Transverse colon (tissue), 4 donors: ENCODE measurements at regions not wholly inside any gene's neighbourhood (a gene's known extent, or its start where the extent isn't known, plus 50 kb on each side); places are given as distances from the start of the nearest gene placed in this dataset.

Experiments used
- EP300 ChIP-seq: sonication (generic); formaldehyde crosslinking; IDR thresholded peaks from one replicate; pipeline ENCODE4 v1.6.1; 2017; ENCODE audit warnings: antibody characterized with exemption, low read depth
- POLR2A ChIP-seq: fragments of 450-650 bp; IDR thresholded peaks from one replicate; pipeline ENCODE4 v1.6.1; 2016; ENCODE audit warnings: antibody characterized with exemption, mild to moderate bottlenecking, moderate library complexity
- POLR2AphosphoS5 ChIP-seq, 3 donors: sonication (generic); formaldehyde crosslinking; IDR thresholded peaks; one replicate each; pipeline ENCODE4 v1.6.1; 2016; ENCODE audit warnings: antibody characterized with exemption in 3 of 3
- TF ChIP-seq, protein P1 (sequence below), 5 experiments: fragments of 200-600 bp in 3 of 5; fragments of 450-650 bp in 2 of 5; sonication (generic) in 3 of 5; IDR thresholded peaks; 1 replicate in 2 of 5; 2 replicates in 3 of 5; pipeline ENCODE4 v1.5.1; 2016 to 2017; ENCODE audit warnings: antibody characterized with exemption in 5 of 5, inconsistent platforms in 3 of 5, mild to moderate bottlenecking in 2 of 5, moderate library complexity in 1 of 5

DNA sequence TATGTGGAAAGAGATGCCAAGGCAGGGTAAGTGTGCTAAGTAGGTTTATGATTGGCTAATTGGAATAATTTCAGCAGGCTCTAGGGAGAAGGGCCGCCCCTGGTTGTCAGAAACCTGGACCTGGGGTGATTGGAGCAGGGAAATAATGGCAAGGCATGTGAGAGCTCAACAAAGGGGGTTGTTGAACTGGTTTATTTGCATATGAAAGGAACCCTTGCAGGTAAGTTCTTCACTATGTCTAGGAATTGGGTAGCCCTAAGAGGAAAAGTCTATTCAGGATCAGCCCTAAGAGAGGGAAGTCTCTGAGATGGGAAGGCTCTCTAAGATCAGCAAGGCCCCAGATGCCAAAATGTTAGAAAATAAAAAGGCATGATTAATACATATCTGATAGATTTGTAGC, 139.9 kb upstream of the PRNP start:
- TF ChIP-seq POLR2A (no peak), EP300 (no peak), POLR2AphosphoS5 (IDR thresholded peaks at IDR 0.05) (no peak)
- TF ChIP-seq, protein P1, sequence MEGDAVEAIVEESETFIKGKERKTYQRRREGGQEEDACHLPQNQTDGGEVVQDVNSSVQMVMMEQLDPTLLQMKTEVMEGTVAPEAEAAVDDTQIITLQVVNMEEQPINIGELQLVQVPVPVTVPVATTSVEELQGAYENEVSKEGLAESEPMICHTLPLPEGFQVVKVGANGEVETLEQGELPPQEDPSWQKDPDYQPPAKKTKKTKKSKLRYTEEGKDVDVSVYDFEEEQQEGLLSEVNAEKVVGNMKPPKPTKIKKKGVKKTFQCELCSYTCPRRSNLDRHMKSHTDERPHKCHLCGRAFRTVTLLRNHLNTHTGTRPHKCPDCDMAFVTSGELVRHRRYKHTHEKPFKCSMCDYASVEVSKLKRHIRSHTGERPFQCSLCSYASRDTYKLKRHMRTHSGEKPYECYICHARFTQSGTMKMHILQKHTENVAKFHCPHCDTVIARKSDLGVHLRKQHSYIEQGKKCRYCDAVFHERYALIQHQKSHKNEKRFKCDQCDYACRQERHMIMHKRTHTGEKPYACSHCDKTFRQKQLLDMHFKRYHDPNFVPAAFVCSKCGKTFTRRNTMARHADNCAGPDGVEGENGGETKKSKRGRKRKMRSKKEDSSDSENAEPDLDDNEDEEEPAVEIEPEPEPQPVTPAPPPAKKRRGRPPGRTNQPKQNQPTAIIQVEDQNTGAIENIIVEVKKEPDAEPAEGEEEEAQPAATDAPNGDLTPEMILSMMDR (IDR thresholded peaks at IDR 0.05), result no peak
